Progenitor cell of endocrine pancreas (in vitro differentiated cells): ENCODE measurements at regions not wholly inside any gene's neighbourhood (a gene's known extent, or its start where the extent isn't known, plus 50 kb on each side); places are given as distances from the start of the nearest gene placed in this dataset.

Source experiments
- DNase-seq: peaks from one replicate; pipeline ENCODE4 v3.0.0; 2021; ENCODE audit warnings: low spot score; ENCODE audit not compliant: unreplicated experiment
- H3K27ac Mint-ChIP-seq: 2 replicates; pipeline ENCODE4 v1.8.0; 2021; ENCODE audit warnings: mild to moderate bottlenecking, moderate library complexity, mixed read lengths
- H3K27me3 Mint-ChIP-seq: 2 replicates; pipeline ENCODE4 v1.8.0; 2021; ENCODE audit warnings: mixed read lengths
- H3K36me3 Mint-ChIP-seq: 2 replicates; pipeline ENCODE4 v1.8.0; 2022; ENCODE audit warnings: mixed read lengths; ENCODE audit not compliant: insufficient read depth
- H3K4me1 Mint-ChIP-seq: 2 replicates; pipeline ENCODE4 v1.8.0; 2021; ENCODE audit warnings: low read depth, mixed read lengths
- H3K4me3 Mint-ChIP-seq: 2 replicates; pipeline ENCODE4 v1.8.0; 2021; ENCODE audit warnings: low read depth, mild to moderate bottlenecking, moderate library complexity, mixed read lengths
- H3K9me3 Mint-ChIP-seq: 2 replicates; pipeline ENCODE4 v1.8.0; 2021; ENCODE audit warnings: low read depth, mixed read lengths
- CTCF ChIP-seq: fragments of 200-600 bp; sonication (generic); IDR thresholded peaks from one replicate; pipeline ENCODE4 v1.5.0; 2021; ENCODE audit warnings: antibody characterized with exemption, mild to moderate bottlenecking; ENCODE audit not compliant: unreplicated experiment

- TF ChIP-seq CTCF, result no peak
- no peak overlapping the region for H3K4me3 Mint-ChIP-seq
- H3K27me3 Mint-ChIP-seq, result no peaks in the 10 kb centered on the region
- DNase-seq, result no peak
- no peak overlapping the region for H3K27ac Mint-ChIP-seq
- H3K9me3 Mint-ChIP-seq, result no peaks in the 10 kb centered on the region
- H3K4me1 Mint-ChIP-seq, result no peaks in the 10 kb centered on the region
- no peaks in the 10 kb centered on the region for H3K36me3 Mint-ChIP-seq
Observed at GRCh38 chr21:16743317-16743716, 769.5 kb upstream of the CXADR start.

- no peaks in the 10 kb centered on the region for H3K36me3 Mint-ChIP-seq
- H3K9me3 Mint-ChIP-seq, result no peaks in the 10 kb centered on the region
- H3K4me3 Mint-ChIP-seq, result no peak overlapping the region
- H3K4me1 Mint-ChIP-seq, result no peaks in the 10 kb centered on the region
- DNase-seq, result no peak
- TF ChIP-seq CTCF, result no peak
- H3K27me3 Mint-ChIP-seq, result no peaks in the 10 kb centered on the region
- H3K27ac Mint-ChIP-seq, result no peak overlapping the region
Observed at GRCh38 chr21:16750926-16751325, 761.9 kb upstream of the CXADR start.

- H3K27me3 Mint-ChIP-seq, result no peaks in the 10 kb centered on the region
- H3K27ac Mint-ChIP-seq, result no peak overlapping the region
- no peaks in the 10 kb centered on the region for H3K36me3 Mint-ChIP-seq
- H3K4me3 Mint-ChIP-seq, result no peak overlapping the region
- no peak for TF ChIP-seq CTCF
- H3K4me1 Mint-ChIP-seq, result no peaks in the 10 kb centered on the region
- peaks cover 2% of the 10 kb centered on the region for H3K9me3 Mint-ChIP-seq
- no peak for DNase-seq
Observed at GRCh38 chr21:16751695-16752474, 761.0 kb upstream of the CXADR start.

- Mint-ChIP-seq H3K9me3 (peaks cover 3% of the 10 kb centered on the region), H3K27me3 (no peaks in the 10 kb centered on the region), H3K36me3 (no peaks in the 10 kb centered on the region)
Observed at GRCh38 chr21:16752475-16752857, 760.4 kb upstream of the CXADR start.

GRCh38 chr21:16755061-16755460 lies 757.8 kb upstream of the CXADR start:
- H3K9me3 Mint-ChIP-seq, result peaks cover 3% of the 10 kb centered on the region
- H3K27ac Mint-ChIP-seq, result no peak overlapping the region
- no peak for DNase-seq
- H3K4me3 Mint-ChIP-seq, result no peak overlapping the region
- H3K4me1 Mint-ChIP-seq, result no peaks in the 10 kb centered on the region
- no peak for TF ChIP-seq CTCF
- no peaks in the 10 kb centered on the region for H3K27me3 Mint-ChIP-seq
- H3K36me3 Mint-ChIP-seq, result no peaks in the 10 kb centered on the region

More at GRCh38 chr21:16752475-16752857, 760.4 kb upstream of the CXADR start:
- TF ChIP-seq CTCF, result no peak
- DNase-seq, result no peak
- Mint-ChIP-seq H3K4me3 (no peak overlapping the region), H3K4me1 (no peaks in the 10 kb centered on the region), H3K27ac (no peak overlapping the region)
